Mucosa of gallbladder (tissue), 1 donor: ENCODE measurements at regions not wholly inside any gene's neighbourhood (a gene's known extent, or its start where the extent isn't known, plus 50 kb on each side); places are given as distances from the start of the nearest gene placed in this dataset.

Experiments used
- DNase-seq: peaks from one replicate; pipeline ENCODE4 v3.0.0-alpha.2; 2020; ENCODE audit warnings: low spot score
- donor health status: DM: no; HTN: no; CAD: no.

GRCh38 chr22:44592126-44592823 is 94.2 kb upstream of the RTL6 start:
- no peak for DNase-seq

- DNase-seq: no peak
These were observed 93.2 kb upstream of the RTL6 start for GRCh38 chr22:44591146-44591790.

- no peak for DNase-seq
These were observed 92.3 kb upstream of the RTL6 start for GRCh38 chr22:44590291-44590690.

GRCh38 chr22:44589831-44590230 is 91.8 kb upstream of the RTL6 start:
- no peak for DNase-seq

- no peak for DNase-seq
These were observed 90.3 kb upstream of the RTL6 start for GRCh38 chr22:44588348-44588747.

- no peak for DNase-seq
These were observed 89.8 kb upstream of the RTL6 start for GRCh38 chr22:44587737-44588310.

- no peak for DNase-seq
These were observed 89.1 kb upstream of the RTL6 start for GRCh38 chr22:44586999-44587736.

- DNase-seq: no peak
These were observed 88.4 kb upstream of the RTL6 start for GRCh38 chr22:44586351-44586990.

GRCh38 chr22:44585559-44586350 is 87.7 kb upstream of the RTL6 start:
- DNase-seq: no peak

- no peak for DNase-seq
These were observed 86.3 kb upstream of the RTL6 start for GRCh38 chr22:44584256-44584902.

- DNase-seq: no peak
These were observed 85.8 kb upstream of the RTL6 start for GRCh38 chr22:44583854-44584253.

GRCh38 chr22:44583061-44583760 is 85.2 kb upstream of the RTL6 start:
- DNase-seq: no peak

GRCh38 chr22:44582016-44582415 is 84.0 kb upstream of the RTL6 start:
- DNase-seq: no peak

- no peak for DNase-seq
These were observed 83.0 kb upstream of the RTL6 start for GRCh38 chr22:44581096-44581435.

- no peak for DNase-seq
These were observed 82.4 kb upstream of the RTL6 start for GRCh38 chr22:44580176-44581095.

GRCh38 chr22:44578516-44579230 is 80.6 kb upstream of the RTL6 start:
- DNase-seq: no peak

- no peak for DNase-seq
These were observed 80.1 kb upstream of the RTL6 start for GRCh38 chr22:44578110-44578457.

- DNase-seq: no peak
These were observed 79.5 kb upstream of the RTL6 start for GRCh38 chr22:44577391-44578109.
